DOHH2 (cell line): ENCODE measurements at regions not wholly inside any gene's neighbourhood (a gene's known extent, or its start where the extent isn't known, plus 50 kb on each side); places are given as distances from the start of the nearest gene placed in this dataset.

ENCODE experiments used
- H3F3A ChIP-seq: fragments of 200-600 bp; sonication (generic), shearing (Covaris generic); 2 replicates; pipeline ENCODE4 v1.6.0; 2016; ENCODE audit warnings: antibody characterized with exemption, mild to moderate bottlenecking; ENCODE audit not compliant: control insufficient read depth, insufficient read depth
- H3K27ac ChIP-seq: fragments of 200-600 bp; sonication (generic); 2 replicates; pipeline ENCODE4 v1.5.1; 2014; ENCODE audit warnings: low read depth, mild to moderate bottlenecking, low read length, moderate library complexity
- H3K27me3 ChIP-seq: fragments of 200-600 bp; sonication (generic); 2 replicates; pipeline ENCODE4 v1.6.1; 2014; ENCODE audit warnings: mild to moderate bottlenecking, low read length, mixed read lengths; ENCODE audit not compliant: control insufficient read depth
- H3K36me3 ChIP-seq: fragments of 200-600 bp; sonication (generic); 2 replicates; pipeline ENCODE4 v1.6.1; 2014; ENCODE audit warnings: mild to moderate bottlenecking, low read length, moderate library complexity, mixed read lengths; ENCODE audit not compliant: control insufficient read depth
- H3K4me1 ChIP-seq: fragments of 200-600 bp; sonication (generic); 2 replicates; pipeline ENCODE4 v1.6.1; 2014; ENCODE audit warnings: mild to moderate bottlenecking, low read length, mixed read lengths; ENCODE audit not compliant: control insufficient read depth
- H3K4me2 ChIP-seq: fragments of 200-600 bp; sonication (generic); 2 replicates; pipeline ENCODE4 v1.6.0; 2014; ENCODE audit warnings: mild to moderate bottlenecking, low read length, moderate library complexity
- H3K4me3 ChIP-seq: fragments of 200-600 bp; sonication (generic); 2 replicates; pipeline ENCODE4 v1.5.1; 2014; ENCODE audit warnings: mild to moderate bottlenecking, low read length, mixed read lengths
- H3K79me2 ChIP-seq: fragments of 200-600 bp; sonication (generic); 2 replicates; pipeline ENCODE4 v1.6.1; 2014; ENCODE audit warnings: mild to moderate bottlenecking, low read length, mixed read lengths; ENCODE audit not compliant: control insufficient read depth
- H3K9me2 ChIP-seq: fragments of 200-600 bp; sonication (generic); replicated peaks from 2 replicates; pipeline ENCODE4 v1.6.1; 2014; ENCODE audit warnings: mild to moderate bottlenecking, low read length, mixed read lengths; ENCODE audit not compliant: control insufficient read depth
- H3K9me3 ChIP-seq: fragments of 200-600 bp; sonication (generic); 2 replicates; pipeline ENCODE4 v1.6.1; 2014; ENCODE audit warnings: antibody characterized with exemption, low read length, mixed read lengths; ENCODE audit not compliant: control insufficient read depth, insufficient read depth
- H4K20me1 ChIP-seq: fragments of 200-600 bp; sonication (generic); 2 replicates; pipeline ENCODE4 v1.6.0; 2014; ENCODE audit warnings: low read depth, mild to moderate bottlenecking, antibody characterized with exemption, low read length, moderate library complexity; ENCODE audit not compliant: control insufficient read depth, insufficient read depth
- EZH2phosphoT487 ChIP-seq: fragments of 200-600 bp; sonication (generic); IDR thresholded peaks from 2 replicates; pipeline ENCODE4 v1.6.1; 2017; ENCODE audit warnings: borderline replicate concordance, mild to moderate bottlenecking, antibody characterized with exemption, low read length, moderate library complexity, mixed read lengths
- TF ChIP-seq, protein P1 (sequence below): fragments of 200-600 bp; sonication (generic); IDR thresholded peaks from one replicate; pipeline ENCODE4 v1.5.1; 2014; ENCODE audit warnings: antibody characterized with exemption, mild to moderate bottlenecking, low read depth, low read length; ENCODE audit not compliant: poor library complexity, severe bottlenecking

- Histone ChIP-seq H3K4me3 (no peak overlapping the region), H3K4me2 (no peak overlapping the region), H3K79me2 (no peaks in the 10 kb centered on the region), H4K20me1 (no peaks in the 10 kb centered on the region), H3K4me1 (no peaks in the 10 kb centered on the region), H3F3A (no peaks in the 10 kb centered on the region), H3K36me3 (no peaks in the 10 kb centered on the region), H3K27me3 (no peaks in the 10 kb centered on the region), H3K9me3 (no peaks in the 10 kb centered on the region), H3K9me2 (no peaks in the 10 kb centered on the region), H3K27ac (no peak overlapping the region)
- no peak for TF ChIP-seq EZH2phosphoT487
- TF ChIP-seq, protein P1, sequence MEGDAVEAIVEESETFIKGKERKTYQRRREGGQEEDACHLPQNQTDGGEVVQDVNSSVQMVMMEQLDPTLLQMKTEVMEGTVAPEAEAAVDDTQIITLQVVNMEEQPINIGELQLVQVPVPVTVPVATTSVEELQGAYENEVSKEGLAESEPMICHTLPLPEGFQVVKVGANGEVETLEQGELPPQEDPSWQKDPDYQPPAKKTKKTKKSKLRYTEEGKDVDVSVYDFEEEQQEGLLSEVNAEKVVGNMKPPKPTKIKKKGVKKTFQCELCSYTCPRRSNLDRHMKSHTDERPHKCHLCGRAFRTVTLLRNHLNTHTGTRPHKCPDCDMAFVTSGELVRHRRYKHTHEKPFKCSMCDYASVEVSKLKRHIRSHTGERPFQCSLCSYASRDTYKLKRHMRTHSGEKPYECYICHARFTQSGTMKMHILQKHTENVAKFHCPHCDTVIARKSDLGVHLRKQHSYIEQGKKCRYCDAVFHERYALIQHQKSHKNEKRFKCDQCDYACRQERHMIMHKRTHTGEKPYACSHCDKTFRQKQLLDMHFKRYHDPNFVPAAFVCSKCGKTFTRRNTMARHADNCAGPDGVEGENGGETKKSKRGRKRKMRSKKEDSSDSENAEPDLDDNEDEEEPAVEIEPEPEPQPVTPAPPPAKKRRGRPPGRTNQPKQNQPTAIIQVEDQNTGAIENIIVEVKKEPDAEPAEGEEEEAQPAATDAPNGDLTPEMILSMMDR: no peak
Measured at GRCh38 chr6:168888786-168889345, 364.8 kb downstream of the THBS2 start.

DNA sequence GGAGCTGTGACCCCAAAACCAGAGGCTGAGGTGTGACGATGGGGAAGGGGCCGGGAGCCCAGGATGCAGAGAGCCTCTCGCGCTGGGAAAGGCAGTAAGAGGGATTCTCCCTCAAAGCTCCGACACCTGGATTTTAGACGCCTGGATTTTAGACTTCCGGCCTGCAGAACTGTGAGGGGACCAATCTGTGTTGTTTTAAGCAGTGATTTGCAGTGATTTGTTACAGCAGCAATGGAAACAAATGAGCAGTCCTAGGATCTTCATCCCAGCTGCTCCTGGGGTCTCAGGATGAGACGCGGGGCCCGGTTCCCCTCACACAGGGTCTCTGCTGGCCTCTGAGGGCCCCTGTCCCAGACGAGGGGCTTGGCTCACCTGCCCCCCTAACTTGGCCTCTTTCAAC lies 365.5 kb downstream of the THBS2 start:
- no peaks in the 10 kb centered on the region for H3K27me3 ChIP-seq
- H3K9me2 ChIP-seq: no peaks in the 10 kb centered on the region
- H3F3A ChIP-seq: no peaks in the 10 kb centered on the region
- H3K36me3 ChIP-seq: no peaks in the 10 kb centered on the region
- no peaks in the 10 kb centered on the region for H3K79me2 ChIP-seq
- no peaks in the 10 kb centered on the region for H3K4me1 ChIP-seq
- no peak overlapping the region for H3K27ac ChIP-seq
- no peaks in the 10 kb centered on the region for H3K9me3 ChIP-seq
- no peak overlapping the region for H3K4me2 ChIP-seq
- no peak overlapping the region for H3K4me3 ChIP-seq
- H4K20me1 ChIP-seq: no peaks in the 10 kb centered on the region
- TF ChIP-seq, protein P1: no peak
- TF ChIP-seq EZH2phosphoT487: no peak

DNA sequence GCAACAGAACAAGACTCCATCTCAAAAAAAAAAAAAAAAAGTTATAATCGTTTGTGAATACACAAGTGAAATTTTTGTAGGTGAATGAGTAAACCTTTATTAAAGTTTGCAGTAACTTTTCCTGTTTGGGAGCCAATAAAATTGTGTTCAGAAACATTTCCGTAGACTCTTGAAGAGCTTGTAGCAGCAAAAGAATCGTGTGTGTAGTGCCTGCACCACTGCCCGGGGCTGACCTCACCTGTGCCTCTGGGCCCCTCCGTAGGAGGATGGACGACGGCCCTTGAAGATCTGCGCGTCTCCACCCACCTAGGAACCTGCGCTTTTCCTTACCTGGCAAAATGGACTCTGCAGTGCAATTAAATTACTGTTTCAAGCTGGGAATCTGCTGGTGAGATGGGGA lies 366.0 kb downstream of the THBS2 start:
- Histone ChIP-seq H3K79me2 (no peaks in the 10 kb centered on the region), H4K20me1 (no peaks in the 10 kb centered on the region), H3K27ac (no peak overlapping the region), H3K36me3 (no peaks in the 10 kb centered on the region), H3K27me3 (no peaks in the 10 kb centered on the region), H3K4me2 (no peak overlapping the region), H3K9me2 (no peaks in the 10 kb centered on the region), H3K4me1 (no peaks in the 10 kb centered on the region), H3K9me3 (no peaks in the 10 kb centered on the region), H3F3A (no peaks in the 10 kb centered on the region), H3K4me3 (no peak overlapping the region)
- TF ChIP-seq, protein P1: no peak
- no peak for TF ChIP-seq EZH2phosphoT487

GRCh38 chr6:168886964-168887363 lies 366.7 kb downstream of the THBS2 start:
- Histone ChIP-seq H3K4me1 (no peaks in the 10 kb centered on the region), H3K27ac (no peak overlapping the region), H3K9me3 (no peaks in the 10 kb centered on the region), H3K9me2 (no peaks in the 10 kb centered on the region), H4K20me1 (no peaks in the 10 kb centered on the region), H3K4me3 (no peak overlapping the region), H3K27me3 (no peaks in the 10 kb centered on the region), H3K4me2 (no peak overlapping the region), H3K79me2 (no peaks in the 10 kb centered on the region), H3K36me3 (no peaks in the 10 kb centered on the region), H3F3A (no peaks in the 10 kb centered on the region)
- TF ChIP-seq, protein P1: no peak
- no peak for TF ChIP-seq EZH2phosphoT487
